ENCODE measurements at regions not wholly inside any gene's neighbourhood (a gene's known extent, or its start where the extent isn't known, plus 50 kb on each side); places are given as distances from the start of the nearest gene placed in this dataset.

DNA sequence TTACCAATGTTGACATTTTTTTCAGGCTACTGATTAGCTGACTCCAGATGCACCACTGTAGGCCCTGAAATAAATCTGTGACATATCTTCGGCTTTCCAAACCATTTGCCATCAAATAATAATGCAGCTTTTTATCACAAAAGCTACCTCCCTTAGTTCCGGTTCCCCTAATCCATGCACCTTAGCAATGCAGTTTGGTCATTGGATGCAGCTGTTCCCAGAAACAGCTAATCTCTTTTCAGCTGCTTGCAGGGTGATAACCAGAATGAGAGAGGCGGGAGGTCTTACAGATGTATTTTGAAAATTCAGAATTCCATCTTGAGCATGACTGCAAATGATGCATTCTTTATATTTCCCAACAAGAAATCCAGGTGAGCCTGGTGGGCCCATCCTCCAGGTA, 646.2 kb downstream of the SOX5 start:
- ChIA-PET POLR2A (no interaction called here), SMC1A (ENCODE audit: uncharacterized antibody, unreplicated experiment) (interaction anchor here (0.6 kb wide), 1 partner anchor 13 kb away, joined by 5 read pairs; no protein-coding TSS in a partner anchor), RAD21 (ENCODE audit: unreplicated experiment) (no interaction called here), CTCF (interaction anchor here (1.4 kb wide), 1 partner anchor 9 kb away, joined by 4 read pairs; no protein-coding TSS in a partner anchor)
- Histone ChIP-seq H2AFZ (ENCODE audit: control insufficient read depth, low read depth, low read length) (no peak overlapping the region), H3K4me2 (ENCODE audit: control insufficient read depth, insufficient read depth) (no peak overlapping the region), H3K27me3 (replicated peaks in 1 of 2; ENCODE audit: control insufficient read depth in 2 of 2, insufficient read depth in 2 of 2, low read length in 1 of 2) (no peaks in the 10 kb centered on the region), H3K9ac (ENCODE audit: control insufficient read depth, insufficient read depth, low read length) (no peak overlapping the region), H3K27ac (ENCODE audit: control insufficient read depth, insufficient read depth) (no peak overlapping the region), H4K20me1 (ENCODE audit: control insufficient read depth, insufficient read depth) (no peaks in the 10 kb centered on the region), H3K4me3 (no peak overlapping the region), H3K36me3 (ENCODE audit: control insufficient read depth in 2 of 2, insufficient read depth in 2 of 2, low read length in 1 of 2) (no peaks in the 10 kb centered on the region), H3K79me2 (ENCODE audit: control insufficient read depth, insufficient read depth, low read length) (no peaks in the 10 kb centered on the region), H3K4me1 (ENCODE audit: control insufficient read depth, insufficient read depth, low read length) (no peaks in the 10 kb centered on the region), H3K9me3 (replicated peaks; ENCODE audit: control insufficient read depth, insufficient read depth, low read length) (no peaks in the 10 kb centered on the region)
- intact Hi-C loops (cut with micrococcal nuclease; ENCODE audit: unreplicated experiment) (no loop called here), in situ Hi-C loops (cut with MboI) (no loop called here)
- ATAC-seq: no peak
- BruUV-seq (replicated peaks): no TSS peak
- TF ChIP-seq IKZF1 (conservative IDR thresholded peaks at IDR 0.05) (no peak), TBL1XR1 (IDR thresholded peaks at IDR 0.05; ENCODE audit: low read depth, low read length) (no peak)
- no peak for DNase-seq (ENCODE audit: low read depth, low spot score)
- 21% methylated on average over 3 of the region's 3 CpGs for WGBS (ENCODE audit: insufficient coverage, insufficient replicate concordance, low lambda C conversion rate, missing lambda C conversion rate)
- no peak for FAIRE-seq

DNA sequence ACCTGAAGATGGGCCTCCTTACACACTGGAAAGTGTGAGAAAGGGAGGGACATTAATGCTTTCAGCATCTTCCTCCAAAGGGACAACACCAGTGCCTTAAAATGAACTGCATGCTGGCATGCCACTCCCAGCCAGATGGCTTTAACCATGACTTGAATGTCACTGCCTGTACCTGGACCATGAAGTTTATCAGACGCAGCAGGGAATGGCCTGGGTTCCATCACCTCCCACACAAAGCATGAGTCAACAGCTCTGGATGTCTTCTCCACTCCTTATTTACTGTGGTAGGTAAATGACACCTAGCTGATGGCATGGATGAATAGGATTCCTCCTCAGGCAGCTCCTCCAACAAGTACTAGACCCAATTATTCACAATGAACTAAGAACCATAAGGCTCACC, 645.6 kb downstream of the SOX5 start:
- intact Hi-C loops (cut with micrococcal nuclease; ENCODE audit: unreplicated experiment): no loop called here

More for the DNA sequence above, 645.6 kb downstream of the SOX5 start:
- ATAC-seq: no peak
- H3K36me3 ChIP-seq (ENCODE audit: control insufficient read depth in 2 of 2, insufficient read depth in 2 of 2, low read length in 1 of 2): no peaks in the 10 kb centered on the region
- no peaks in the 10 kb centered on the region for H3K79me2 ChIP-seq (ENCODE audit: control insufficient read depth, insufficient read depth, low read length)
- ChIA-PET SMC1A (ENCODE audit: uncharacterized antibody, unreplicated experiment) (no interaction called here), CTCF (interaction anchor here (1.4 kb wide), 1 partner anchor 9 kb away, joined by 4 read pairs; no protein-coding TSS in a partner anchor), RAD21 (ENCODE audit: unreplicated experiment) (no interaction called here), POLR2A (no interaction called here)
- H2AFZ ChIP-seq (ENCODE audit: control insufficient read depth, low read depth, low read length): no peak overlapping the region
- H3K27me3 ChIP-seq (replicated peaks in 1 of 2; ENCODE audit: control insufficient read depth in 2 of 2, insufficient read depth in 2 of 2, low read length in 1 of 2): no peaks in the 10 kb centered on the region
- H3K9ac ChIP-seq (ENCODE audit: control insufficient read depth, insufficient read depth, low read length): no peak overlapping the region
- H3K4me3 ChIP-seq: no peak overlapping the region
- no TSS peak for BruUV-seq (replicated peaks)
- TF ChIP-seq POLR2AphosphoS2 (IDR thresholded peaks at IDR 0.05; ENCODE audit: low read depth, low read length): no peak
- TF ChIP-seq, protein P1, sequence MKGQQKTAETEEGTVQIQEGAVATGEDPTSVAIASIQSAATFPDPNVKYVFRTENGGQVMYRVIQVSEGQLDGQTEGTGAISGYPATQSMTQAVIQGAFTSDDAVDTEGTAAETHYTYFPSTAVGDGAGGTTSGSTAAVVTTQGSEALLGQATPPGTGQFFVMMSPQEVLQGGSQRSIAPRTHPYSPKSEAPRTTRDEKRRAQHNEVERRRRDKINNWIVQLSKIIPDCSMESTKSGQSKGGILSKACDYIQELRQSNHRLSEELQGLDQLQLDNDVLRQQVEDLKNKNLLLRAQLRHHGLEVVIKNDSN (IDR thresholded peaks at IDR 0.05; ENCODE audit: borderline replicate concordance, extremely low read length, insufficient read depth, low read depth, low read length): no peak
- TF ChIP-seq, protein P2, sequence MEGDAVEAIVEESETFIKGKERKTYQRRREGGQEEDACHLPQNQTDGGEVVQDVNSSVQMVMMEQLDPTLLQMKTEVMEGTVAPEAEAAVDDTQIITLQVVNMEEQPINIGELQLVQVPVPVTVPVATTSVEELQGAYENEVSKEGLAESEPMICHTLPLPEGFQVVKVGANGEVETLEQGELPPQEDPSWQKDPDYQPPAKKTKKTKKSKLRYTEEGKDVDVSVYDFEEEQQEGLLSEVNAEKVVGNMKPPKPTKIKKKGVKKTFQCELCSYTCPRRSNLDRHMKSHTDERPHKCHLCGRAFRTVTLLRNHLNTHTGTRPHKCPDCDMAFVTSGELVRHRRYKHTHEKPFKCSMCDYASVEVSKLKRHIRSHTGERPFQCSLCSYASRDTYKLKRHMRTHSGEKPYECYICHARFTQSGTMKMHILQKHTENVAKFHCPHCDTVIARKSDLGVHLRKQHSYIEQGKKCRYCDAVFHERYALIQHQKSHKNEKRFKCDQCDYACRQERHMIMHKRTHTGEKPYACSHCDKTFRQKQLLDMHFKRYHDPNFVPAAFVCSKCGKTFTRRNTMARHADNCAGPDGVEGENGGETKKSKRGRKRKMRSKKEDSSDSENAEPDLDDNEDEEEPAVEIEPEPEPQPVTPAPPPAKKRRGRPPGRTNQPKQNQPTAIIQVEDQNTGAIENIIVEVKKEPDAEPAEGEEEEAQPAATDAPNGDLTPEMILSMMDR (IDR thresholded peaks at IDR 0.05 in 2 of 3, conservative IDR thresholded peaks at IDR 0.05 in 1 of 3; ENCODE audit: control insufficient read depth in 2 of 3, extremely low read depth in 1 of 3, insufficient read depth in 1 of 3, low read depth in 3 of 3, low read length in 3 of 3): no peak
- no peak for TF ChIP-seq EED (IDR thresholded peaks at IDR 0.05; ENCODE audit: low read depth)
- in situ Hi-C loops (cut with MboI): no loop called here
- H3K4me2 ChIP-seq (ENCODE audit: control insufficient read depth, insufficient read depth): no peak overlapping the region
- H4K20me1 ChIP-seq (ENCODE audit: control insufficient read depth, insufficient read depth): no peaks in the 10 kb centered on the region
- 33% methylated on average over 1 of the region's 1 CpG for WGBS (ENCODE audit: insufficient coverage, insufficient replicate concordance, low lambda C conversion rate, missing lambda C conversion rate)
- no peak for FAIRE-seq
- no peak overlapping the region for H3K27ac ChIP-seq (ENCODE audit: control insufficient read depth, insufficient read depth)
- H3K4me1 ChIP-seq (ENCODE audit: control insufficient read depth, insufficient read depth, low read length): no peaks in the 10 kb centered on the region
- no peaks in the 10 kb centered on the region for H3K9me3 ChIP-seq (replicated peaks; ENCODE audit: control insufficient read depth, insufficient read depth, low read length)
- DNase-seq (ENCODE audit: low read depth, low spot score): no peak
